Upper lobe of right lung (tissue), 1 donor: ENCODE measurements at regions not wholly inside any gene's neighbourhood (a gene's known extent, or its start where the extent isn't known, plus 50 kb on each side); places are given as distances from the start of the nearest gene placed in this dataset.

Source experiments
- ATAC-seq: fragments of 200-7000 bp; cut with Tn5 transposase; one replicate; pipeline ENCODE4 v1.9.1; 2020; ENCODE audit warnings: mild to moderate bottlenecking, moderate library complexity
- DNase-seq: peaks from one replicate; pipeline ENCODE4 v3.0.0-alpha.2; 2020
- H3K27ac ChIP-seq: fragments of 200-600 bp; one replicate; pipeline ENCODE4 v1.8.0; 2022
- H3K27me3 ChIP-seq: fragments of 200-600 bp; one replicate; pipeline ENCODE4 v1.8.0; 2022; ENCODE audit warnings: mild to moderate bottlenecking
- H3K36me3 ChIP-seq: fragments of 200-600 bp; one replicate; pipeline ENCODE4 v1.8.0; 2022
- H3K4me1 ChIP-seq: fragments of 200-600 bp; one replicate; pipeline ENCODE4 v1.8.0; 2022
- H3K4me3 ChIP-seq: fragments of 200-600 bp; one replicate; pipeline ENCODE4 v1.8.0; 2022; ENCODE audit warnings: mild to moderate bottlenecking
- H3K9me3 ChIP-seq: fragments of 200-600 bp; one replicate; pipeline ENCODE4 v1.8.0; 2022
- intact Hi-C: fragments of 100-400 bp; cut with DNase I; formaldehyde crosslinking; loops from one replicate; pipeline ENCODE4 v1.11.0; 2022
- TF ChIP-seq, protein P1 (sequence below): fragments of 200-600 bp; IDR thresholded peaks from one replicate; pipeline ENCODE4 v1.8.0; 2022; ENCODE audit warnings: antibody characterized with exemption
- donor health status: DM: no; HTN: yes; CAD: no; lungs with severe emphysema.

DNA sequence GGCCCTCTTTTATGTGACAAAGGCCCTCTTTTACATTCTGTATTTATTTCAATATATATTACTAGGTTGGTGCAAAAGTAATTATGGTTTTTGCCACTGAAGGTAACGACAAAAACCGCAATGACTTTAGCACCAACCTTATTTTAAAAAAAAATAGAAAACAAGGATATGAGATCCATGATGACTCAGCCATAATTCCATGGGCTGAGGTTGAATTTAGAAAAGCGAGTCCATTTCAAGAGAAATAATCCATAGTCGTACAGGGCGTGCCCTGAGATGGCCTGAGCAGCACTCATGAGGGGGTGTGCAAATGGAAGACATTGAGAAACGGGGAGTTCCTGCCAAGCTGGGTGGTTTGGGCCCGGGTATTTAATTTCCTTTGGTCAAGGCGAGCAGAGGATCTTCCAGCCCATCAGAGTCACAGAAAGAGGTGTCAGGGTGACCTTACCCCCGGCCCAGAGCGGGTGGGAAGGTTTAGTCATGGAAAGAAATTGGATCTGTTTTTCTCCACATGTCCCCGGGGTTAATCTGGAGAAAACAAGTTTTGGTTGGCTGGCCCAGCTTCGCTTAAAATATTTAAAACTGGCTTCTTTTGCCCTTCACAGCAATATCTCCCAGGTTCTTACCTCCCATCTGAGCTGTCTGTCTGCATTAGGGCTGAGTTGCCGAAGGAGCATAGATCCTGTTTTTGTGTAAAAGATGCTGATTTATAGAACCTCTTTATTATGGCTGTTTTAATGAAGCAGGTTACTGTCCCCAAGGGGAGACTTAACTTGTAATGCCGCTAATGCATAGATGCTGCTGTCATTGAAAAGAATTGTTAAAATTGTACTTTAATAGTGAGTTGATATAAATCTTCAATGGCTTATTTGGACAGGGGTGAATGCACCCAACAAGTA lies 255.6 kb downstream of the PREX1 start:
- intact Hi-C loops = no loop called here
- no peak for DNase-seq
- H3K27ac ChIP-seq = no peak overlapping the region
- no peaks in the 10 kb centered on the region for H3K4me1 ChIP-seq
- H3K36me3 ChIP-seq = no peaks in the 10 kb centered on the region
- TF ChIP-seq, protein P1, sequence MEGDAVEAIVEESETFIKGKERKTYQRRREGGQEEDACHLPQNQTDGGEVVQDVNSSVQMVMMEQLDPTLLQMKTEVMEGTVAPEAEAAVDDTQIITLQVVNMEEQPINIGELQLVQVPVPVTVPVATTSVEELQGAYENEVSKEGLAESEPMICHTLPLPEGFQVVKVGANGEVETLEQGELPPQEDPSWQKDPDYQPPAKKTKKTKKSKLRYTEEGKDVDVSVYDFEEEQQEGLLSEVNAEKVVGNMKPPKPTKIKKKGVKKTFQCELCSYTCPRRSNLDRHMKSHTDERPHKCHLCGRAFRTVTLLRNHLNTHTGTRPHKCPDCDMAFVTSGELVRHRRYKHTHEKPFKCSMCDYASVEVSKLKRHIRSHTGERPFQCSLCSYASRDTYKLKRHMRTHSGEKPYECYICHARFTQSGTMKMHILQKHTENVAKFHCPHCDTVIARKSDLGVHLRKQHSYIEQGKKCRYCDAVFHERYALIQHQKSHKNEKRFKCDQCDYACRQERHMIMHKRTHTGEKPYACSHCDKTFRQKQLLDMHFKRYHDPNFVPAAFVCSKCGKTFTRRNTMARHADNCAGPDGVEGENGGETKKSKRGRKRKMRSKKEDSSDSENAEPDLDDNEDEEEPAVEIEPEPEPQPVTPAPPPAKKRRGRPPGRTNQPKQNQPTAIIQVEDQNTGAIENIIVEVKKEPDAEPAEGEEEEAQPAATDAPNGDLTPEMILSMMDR = no peak
- peaks cover 6% of the 10 kb centered on the region for H3K27me3 ChIP-seq
- ATAC-seq = no peak
- no peak overlapping the region for H3K4me3 ChIP-seq
- no peaks in the 10 kb centered on the region for H3K9me3 ChIP-seq

DNA sequence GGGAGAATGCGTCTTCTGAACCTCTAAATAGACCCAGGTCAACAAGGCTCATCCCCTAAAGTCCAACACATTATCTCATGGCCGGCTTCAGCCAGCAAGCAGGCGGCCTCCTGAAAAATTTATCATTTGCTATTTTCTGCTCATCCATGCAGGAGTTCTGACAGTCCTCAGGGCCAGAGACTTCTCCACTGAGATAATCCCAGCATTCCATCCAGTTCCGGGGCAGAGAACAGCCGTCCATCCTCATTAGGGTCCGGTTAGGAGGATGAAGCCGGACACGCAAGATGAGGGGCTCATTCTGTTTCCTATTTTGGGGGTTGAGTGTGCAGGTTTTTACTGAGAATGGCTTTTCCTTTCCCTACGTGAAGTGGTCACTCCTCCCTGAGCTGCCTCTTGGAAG lies 258.1 kb downstream of the PREX1 start:
- Histone ChIP-seq H3K4me3 (no peak overlapping the region), H3K4me1 (no peaks in the 10 kb centered on the region), H3K27ac (no peak overlapping the region), H3K9me3 (no peaks in the 10 kb centered on the region), H3K36me3 (no peaks in the 10 kb centered on the region), H3K27me3 (peaks cover 29% of the 10 kb centered on the region)
- intact Hi-C loops = no loop called here
- ATAC-seq (no peak), DNase-seq (no peak)
- TF ChIP-seq, protein P1 = no peak

DNA sequence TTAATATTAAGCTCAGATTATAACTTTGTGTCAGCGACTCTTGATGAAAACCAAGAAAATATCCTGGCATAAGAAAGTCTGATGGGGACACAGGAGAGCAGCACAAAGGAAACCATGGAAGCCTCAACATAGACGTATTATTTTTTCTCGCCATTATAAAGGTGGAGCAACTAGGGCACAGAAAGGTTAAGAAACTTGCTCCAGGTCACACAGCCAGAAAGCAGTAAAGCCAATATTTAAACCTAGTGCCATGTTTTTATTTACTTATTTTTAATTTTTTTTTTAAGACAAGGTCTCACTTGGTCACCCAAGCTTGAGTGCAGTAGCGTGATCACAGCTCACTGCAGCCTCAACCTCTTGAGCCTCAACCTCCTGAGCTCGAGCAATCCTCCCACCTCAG lies 259.3 kb downstream of the PREX1 start:
- no peaks in the 10 kb centered on the region for H3K9me3 ChIP-seq
- no peak for DNase-seq
- ATAC-seq = no peak
- intact Hi-C loops = no loop called here
- no peak overlapping the region for H3K4me3 ChIP-seq
- no peaks in the 10 kb centered on the region for H3K36me3 ChIP-seq
- H3K4me1 ChIP-seq = no peaks in the 10 kb centered on the region
- peaks cover 24% of the 10 kb centered on the region for H3K27me3 ChIP-seq
- H3K27ac ChIP-seq = no peak overlapping the region
- TF ChIP-seq, protein P1 = no peak

DNA sequence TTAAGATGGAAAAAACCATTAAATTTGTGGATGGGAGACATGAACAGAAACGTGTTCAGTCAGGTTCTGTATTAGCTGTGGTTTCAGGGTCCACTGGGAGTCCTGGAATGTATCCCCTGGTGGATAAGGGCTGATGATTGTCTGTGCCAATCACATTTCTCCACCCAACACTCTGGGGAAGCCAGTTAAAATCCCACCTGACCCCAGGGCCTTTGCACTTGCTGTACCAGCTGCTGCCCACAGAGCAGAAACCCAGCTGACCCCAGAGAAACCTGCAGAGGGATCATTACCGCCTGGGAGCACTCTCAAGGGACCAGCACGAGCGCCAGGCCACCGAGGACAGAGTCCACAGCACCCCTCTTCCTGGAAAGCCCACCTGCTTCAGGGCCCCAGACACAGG lies 260.7 kb downstream of the PREX1 start:
- DNase-seq (no peak), ATAC-seq (no peak)
- H3K4me1 ChIP-seq = no peaks in the 10 kb centered on the region
- TF ChIP-seq, protein P1 = no peak
- peaks cover 24% of the 10 kb centered on the region for H3K27me3 ChIP-seq
- no peak overlapping the region for H3K27ac ChIP-seq
- no peak overlapping the region for H3K4me3 ChIP-seq
- no peaks in the 10 kb centered on the region for H3K9me3 ChIP-seq
- intact Hi-C loops = no loop called here
- no peaks in the 10 kb centered on the region for H3K36me3 ChIP-seq

DNA sequence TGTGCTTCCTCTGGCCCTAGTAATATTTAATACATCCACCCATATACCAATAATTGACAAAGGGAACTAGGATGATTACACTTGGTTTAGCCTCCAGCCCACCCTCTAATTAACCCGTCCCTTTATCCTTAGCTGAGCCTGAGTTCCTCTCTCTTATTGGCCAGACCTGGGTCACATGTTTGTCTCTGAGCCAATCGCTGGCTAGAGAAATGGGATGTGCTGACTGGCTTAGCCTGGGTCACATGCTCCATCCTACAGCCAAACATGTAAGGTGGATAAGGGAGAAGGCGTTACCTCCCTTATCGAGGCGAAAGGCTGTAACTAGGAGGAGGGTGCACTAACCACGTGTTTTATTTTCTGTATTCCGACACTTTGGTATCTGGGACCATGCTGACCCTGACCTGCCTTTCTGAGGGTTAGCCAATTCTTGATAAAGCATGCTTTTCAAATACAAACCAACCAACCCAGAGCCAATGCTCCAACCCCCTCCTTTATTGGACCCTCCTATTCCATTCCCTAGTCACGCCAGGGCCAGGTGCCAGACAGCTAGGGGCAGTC lies 262.7 kb downstream of the PREX1 start:
- Histone ChIP-seq H3K9me3 (no peaks in the 10 kb centered on the region), H3K4me3 (no peak overlapping the region), H3K27ac (no peak overlapping the region), H3K27me3 (peaks cover 24% of the 10 kb centered on the region), H3K36me3 (no peaks in the 10 kb centered on the region), H3K4me1 (no peaks in the 10 kb centered on the region)
- DNase-seq (no peak), ATAC-seq (no peak)
- TF ChIP-seq, protein P1 = no peak
- intact Hi-C loops = no loop called here
